Left ventricle myocardium inferior (tissue), 1 donor: ENCODE measurements at regions not wholly inside any gene's neighbourhood (a gene's known extent, or its start where the extent isn't known, plus 50 kb on each side); places are given as distances from the start of the nearest gene placed in this dataset.

ENCODE experiments used
- DNase-seq: peaks from one replicate; pipeline ENCODE4 v3.0.0-alpha.2; 2020
- H3K27ac ChIP-seq: fragments of 200-600 bp; replicated peaks from 2 replicates; pipeline ENCODE4 v1.8.0; 2021
- H3K27me3 ChIP-seq: fragments of 200-600 bp; 2 replicates; pipeline ENCODE4 v1.8.0; 2021; ENCODE audit warnings: low read depth
- H3K36me3 ChIP-seq: fragments of 200-600 bp; 2 replicates; pipeline ENCODE4 v1.8.0; 2021
- H3K4me1 ChIP-seq: fragments of 200-600 bp; 2 replicates; pipeline ENCODE4 v1.8.0; 2021
- H3K4me3 ChIP-seq: fragments of 200-600 bp; 2 replicates; pipeline ENCODE4 v1.8.0; 2021; ENCODE audit warnings: mild to moderate bottlenecking, moderate library complexity
- H3K9me3 ChIP-seq: fragments of 200-600 bp; replicated peaks from 2 replicates; pipeline ENCODE4 v1.8.0; 2021
- CTCF ChIP-seq: fragments of 200-600 bp; IDR thresholded peaks from 2 replicates; pipeline ENCODE4 v1.8.0; 2021; ENCODE audit warnings: antibody characterized with exemption, mild to moderate bottlenecking, borderline replicate concordance
- intact Hi-C: fragments of 100-400 bp; cut with micrococcal nuclease; formaldehyde crosslinking; loops from one replicate; pipeline ENCODE4 v1.11.0; 2022
- donor health status: DM: no; HTN: yes; CAD: no; lungs with severe emphysema.

GRCh38 chr11:122309262-122309925 is 193.4 kb upstream of the BLID start:
- H3K36me3 ChIP-seq: no peaks in the 10 kb centered on the region
- H3K27me3 ChIP-seq: no peaks in the 10 kb centered on the region
- intact Hi-C loops: no loop called here
- peaks cover 25% of the 10 kb centered on the region for H3K4me1 ChIP-seq
- H3K9me3 ChIP-seq: no peaks in the 10 kb centered on the region
- H3K27ac ChIP-seq: peak overlapping the region; percentile 49
- no peak for TF ChIP-seq CTCF
- peak overlapping the region; percentile 57 for H3K4me3 ChIP-seq
- DNase-seq: no peak

- TF ChIP-seq CTCF: no peak
- Histone ChIP-seq H3K27me3 (no peaks in the 10 kb centered on the region), H3K36me3 (no peaks in the 10 kb centered on the region), H3K4me3 (peak overlapping the region; percentile 57), H3K9me3 (no peaks in the 10 kb centered on the region), H3K4me1 (peaks cover 25% of the 10 kb centered on the region), H3K27ac (no peak overlapping the region)
- intact Hi-C loops: no loop called here
- no peak for DNase-seq
Measured at GRCh38 chr11:122308226-122308625, 192.2 kb upstream of the BLID start.

GRCh38 chr11:122307476-122308035 is 191.5 kb upstream of the BLID start:
- Histone ChIP-seq H3K9me3 (no peaks in the 10 kb centered on the region), H3K27me3 (no peaks in the 10 kb centered on the region), H3K36me3 (no peaks in the 10 kb centered on the region), H3K4me3 (no peak overlapping the region), H3K4me1 (peaks cover 25% of the 10 kb centered on the region), H3K27ac (no peak overlapping the region)
- no peak for TF ChIP-seq CTCF
- intact Hi-C loops: no loop called here
- DNase-seq: no peak

- no peaks in the 10 kb centered on the region for H3K36me3 ChIP-seq
- DNase-seq: no peak
- no peak overlapping the region for H3K27ac ChIP-seq
- H3K4me1 ChIP-seq: peaks cover 23% of the 10 kb centered on the region
- H3K27me3 ChIP-seq: no peaks in the 10 kb centered on the region
- no peaks in the 10 kb centered on the region for H3K9me3 ChIP-seq
- intact Hi-C loops: no loop called here
- no peak for TF ChIP-seq CTCF
- no peak overlapping the region for H3K4me3 ChIP-seq
Measured at GRCh38 chr11:122306831-122307391, 190.9 kb upstream of the BLID start.

GRCh38 chr11:122305426-122306320 is 189.7 kb upstream of the BLID start:
- Histone ChIP-seq H3K4me1 (peaks cover 19% of the 10 kb centered on the region), H3K4me3 (no peak overlapping the region), H3K9me3 (no peaks in the 10 kb centered on the region), H3K27ac (peak overlapping the region; percentile 23), H3K27me3 (no peaks in the 10 kb centered on the region), H3K36me3 (no peaks in the 10 kb centered on the region)
- no peak for TF ChIP-seq CTCF
- DNase-seq: no peak
- intact Hi-C loops: no loop called here
